ENCODE measurements at regions not wholly inside any gene's neighbourhood (a gene's known extent, or its start where the extent isn't known, plus 50 kb on each side); places are given as distances from the start of the nearest gene placed in this dataset.

DNA sequence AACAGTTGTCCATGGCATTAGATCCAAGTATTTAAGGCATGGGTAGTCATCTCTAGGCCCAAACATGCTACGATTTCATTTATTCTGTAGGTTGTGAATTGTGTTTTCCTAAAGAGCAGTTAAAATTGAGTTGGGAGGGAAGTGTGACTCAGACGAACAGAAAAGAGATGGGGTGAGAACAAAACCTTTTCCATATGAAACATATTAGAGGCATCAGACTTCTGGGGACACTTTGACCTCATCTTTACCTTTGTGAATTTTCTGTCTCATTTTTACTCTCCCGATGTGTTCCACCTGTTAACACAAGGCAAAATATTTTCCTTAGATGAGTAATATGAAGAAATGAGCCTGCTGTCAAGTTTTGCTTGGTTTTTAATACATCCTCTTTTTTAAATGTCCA is 181.3 kb downstream of the ESM1 start:
- no peak overlapping the region for H3K4me3 ChIP-seq (ENCODE audit: low read depth, low read length)
- no peaks in the 10 kb centered on the region for H3K27me3 ChIP-seq (ENCODE audit: control insufficient read depth, insufficient read depth, low read length)
- TF ChIP-seq, protein P1, sequence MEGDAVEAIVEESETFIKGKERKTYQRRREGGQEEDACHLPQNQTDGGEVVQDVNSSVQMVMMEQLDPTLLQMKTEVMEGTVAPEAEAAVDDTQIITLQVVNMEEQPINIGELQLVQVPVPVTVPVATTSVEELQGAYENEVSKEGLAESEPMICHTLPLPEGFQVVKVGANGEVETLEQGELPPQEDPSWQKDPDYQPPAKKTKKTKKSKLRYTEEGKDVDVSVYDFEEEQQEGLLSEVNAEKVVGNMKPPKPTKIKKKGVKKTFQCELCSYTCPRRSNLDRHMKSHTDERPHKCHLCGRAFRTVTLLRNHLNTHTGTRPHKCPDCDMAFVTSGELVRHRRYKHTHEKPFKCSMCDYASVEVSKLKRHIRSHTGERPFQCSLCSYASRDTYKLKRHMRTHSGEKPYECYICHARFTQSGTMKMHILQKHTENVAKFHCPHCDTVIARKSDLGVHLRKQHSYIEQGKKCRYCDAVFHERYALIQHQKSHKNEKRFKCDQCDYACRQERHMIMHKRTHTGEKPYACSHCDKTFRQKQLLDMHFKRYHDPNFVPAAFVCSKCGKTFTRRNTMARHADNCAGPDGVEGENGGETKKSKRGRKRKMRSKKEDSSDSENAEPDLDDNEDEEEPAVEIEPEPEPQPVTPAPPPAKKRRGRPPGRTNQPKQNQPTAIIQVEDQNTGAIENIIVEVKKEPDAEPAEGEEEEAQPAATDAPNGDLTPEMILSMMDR (IDR thresholded peaks at IDR 0.05; ENCODE audit: insufficient read depth, low read length, severe bottlenecking): no peak
- no peaks in the 10 kb centered on the region for H3K36me3 ChIP-seq (ENCODE audit: control insufficient read depth, insufficient read depth, low read length)
- DNase-seq (ENCODE audit: low read depth): no peak
- no peak for FAIRE-seq

DNA sequence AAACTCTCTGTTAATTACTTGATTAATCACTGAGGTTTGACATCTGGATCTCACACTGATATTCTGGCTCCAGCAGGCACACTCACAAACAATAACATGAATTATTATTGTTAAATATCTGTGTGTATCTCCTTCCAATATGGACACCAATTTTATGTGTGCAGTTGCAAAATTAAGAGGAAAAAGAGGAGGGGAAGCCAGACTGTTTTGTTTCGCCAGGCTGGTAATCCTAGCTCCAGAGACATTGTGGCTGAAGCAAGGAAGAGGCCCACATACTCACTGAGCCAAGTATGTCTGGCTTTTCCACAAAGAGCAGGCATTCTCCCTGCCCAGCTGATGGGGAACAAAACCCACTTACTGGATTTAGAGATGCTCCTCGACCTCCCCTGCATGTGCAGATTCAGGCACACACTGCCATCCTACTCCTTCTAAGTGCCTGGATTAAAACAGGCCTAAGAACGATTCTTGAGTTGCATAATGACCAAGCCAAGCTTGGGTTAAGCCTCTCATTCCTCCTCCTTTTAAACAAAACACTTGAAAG is 181.9 kb downstream of the ESM1 start:
- FAIRE-seq (no peak), DNase-seq (ENCODE audit: low read depth) (no peak)
- Histone ChIP-seq H3K36me3 (ENCODE audit: control insufficient read depth, insufficient read depth, low read length) (no peaks in the 10 kb centered on the region), H3K27me3 (ENCODE audit: control insufficient read depth, insufficient read depth, low read length) (no peaks in the 10 kb centered on the region), H3K4me3 (ENCODE audit: low read depth, low read length) (no peak overlapping the region)
- TF ChIP-seq, protein P1 (IDR thresholded peaks at IDR 0.05; ENCODE audit: insufficient read depth, low read length, severe bottlenecking): no peak

DNA sequence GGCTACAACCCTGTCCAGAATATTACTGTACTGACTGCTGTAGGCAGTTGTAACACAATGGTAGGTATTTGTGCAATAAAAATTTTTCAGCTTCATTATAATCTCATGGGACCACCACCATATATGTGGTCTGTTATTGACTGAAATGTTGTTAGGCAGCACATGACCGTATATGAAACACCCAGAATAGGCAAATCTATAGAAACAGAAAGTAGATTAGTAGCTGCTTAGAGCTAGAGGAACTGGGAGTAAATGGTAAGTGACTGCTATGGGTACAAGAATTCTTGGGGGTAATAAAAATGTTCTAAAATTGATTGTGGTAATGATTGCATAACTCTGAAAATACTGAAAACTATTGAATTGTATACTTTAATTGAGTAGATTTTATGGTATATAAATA is 185.7 kb downstream of the ESM1 start:
- Histone ChIP-seq H3K27me3 (ENCODE audit: control insufficient read depth, insufficient read depth, low read length) (no peaks in the 10 kb centered on the region), H3K36me3 (ENCODE audit: control insufficient read depth, insufficient read depth, low read length) (no peaks in the 10 kb centered on the region), H3K4me3 (ENCODE audit: low read depth, low read length) (no peak overlapping the region)
- TF ChIP-seq, protein P1 (IDR thresholded peaks at IDR 0.05; ENCODE audit: insufficient read depth, low read length, severe bottlenecking): no peak
- DNase-seq (ENCODE audit: low read depth) (no peak), FAIRE-seq (no peak)

DNA sequence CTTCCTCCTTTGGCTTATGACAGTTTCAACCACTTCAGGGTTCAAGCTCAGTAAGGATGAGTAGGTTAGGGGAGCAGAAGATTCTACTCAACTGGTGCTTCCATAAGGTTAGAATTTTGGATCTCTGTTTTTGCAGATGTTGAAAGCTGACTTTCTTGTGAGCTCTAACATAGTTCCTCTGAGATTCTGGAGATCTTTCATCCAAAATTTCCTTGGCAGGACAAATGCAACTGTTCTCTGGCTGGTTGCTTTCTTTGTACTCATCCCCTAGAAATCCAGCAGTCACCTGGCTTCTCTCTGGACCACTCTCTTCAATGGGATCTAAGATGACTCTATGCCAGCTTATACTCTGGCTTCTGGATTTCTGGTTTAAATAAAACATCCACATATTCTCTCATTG is 189.6 kb downstream of the ESM1 start:
- Histone ChIP-seq H3K4me3 (ENCODE audit: low read depth, low read length) (no peak overlapping the region), H3K27me3 (ENCODE audit: control insufficient read depth, insufficient read depth, low read length) (no peaks in the 10 kb centered on the region), H3K36me3 (ENCODE audit: control insufficient read depth, insufficient read depth, low read length) (no peaks in the 10 kb centered on the region)
- TF ChIP-seq, protein P1 (IDR thresholded peaks at IDR 0.05; ENCODE audit: insufficient read depth, low read length, severe bottlenecking): no peak
- FAIRE-seq (peak; percentile 32), DNase-seq (ENCODE audit: low read depth) (no peak)

DNA sequence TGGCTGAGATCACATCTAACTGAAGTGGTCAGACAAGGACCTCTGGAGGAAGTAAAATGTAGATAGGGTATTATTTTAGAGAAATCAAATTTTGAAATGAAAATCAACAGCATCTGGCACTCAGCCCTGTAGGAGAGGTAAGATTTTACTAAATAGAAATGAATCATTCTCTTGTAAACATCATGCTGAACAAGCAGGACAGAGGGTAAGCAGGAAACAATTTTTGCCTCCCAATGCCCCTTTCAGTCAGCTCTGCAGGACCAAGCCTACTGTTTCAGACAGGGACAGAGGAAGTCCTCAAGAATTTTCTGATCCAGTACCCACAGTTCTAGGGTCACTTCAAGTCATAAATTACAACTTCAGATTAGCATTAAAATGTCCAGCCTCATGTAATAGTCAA is 190.1 kb downstream of the ESM1 start:
- DNase-seq (ENCODE audit: low read depth): peak; percentile 46
- Histone ChIP-seq H3K27me3 (ENCODE audit: control insufficient read depth, insufficient read depth, low read length) (no peaks in the 10 kb centered on the region), H3K36me3 (ENCODE audit: control insufficient read depth, insufficient read depth, low read length) (no peaks in the 10 kb centered on the region), H3K4me3 (ENCODE audit: low read depth, low read length) (no peak overlapping the region)
- TF ChIP-seq, protein P1 (IDR thresholded peaks at IDR 0.05; ENCODE audit: insufficient read depth, low read length, severe bottlenecking): no peak
- FAIRE-seq: peak; percentile 60

Data from bronchial epithelial cell (primary cell).